Brain microvascular endothelial cell (primary cell): ENCODE measurements at regions not wholly inside any gene's neighbourhood (a gene's known extent, or its start where the extent isn't known, plus 50 kb on each side); places are given as distances from the start of the nearest gene placed in this dataset.
A peak's percentile ranks its signal among the peaks of the same experiment; 100 is the strongest.

Source experiments
- DNase-seq: peaks from one replicate; pipeline ENCODE4 v3.0.0-alpha.2; 2020
- H3K27ac ChIP-seq: fragments of 250-450 bp; sonication (Bioruptor Pico); 2 replicates; pipeline ENCODE4 v1.5.1; 2020; ENCODE audit warnings: mild to moderate bottlenecking, moderate library complexity
- H3K27me3 ChIP-seq: fragments of 250-450 bp; sonication (Bioruptor Pico); replicated peaks from 2 replicates; pipeline ENCODE4 v1.5.1; 2020; ENCODE audit warnings: mild to moderate bottlenecking
- H3K36me3 ChIP-seq: fragments of 250-450 bp; sonication (Bioruptor Pico); replicated peaks from 2 replicates; pipeline ENCODE4 v1.5.1; 2020; ENCODE audit warnings: mild to moderate bottlenecking
- H3K4me3 ChIP-seq: 2 replicates; pipeline ENCODE4 v1.5.1; 2011; ENCODE audit warnings: low read depth, mild to moderate bottlenecking, control low read depth, low read length, moderate library complexity
- in situ Hi-C: cut with HindIII; loops from 2 replicates; pipeline ENCODE4 v1.10.0; 2017; ENCODE audit warnings: low sequenced_read_pairs, low pct_ligation_motif_present
- TF ChIP-seq, protein P1 (sequence below): IDR thresholded peaks from 2 replicates; pipeline ENCODE4 v1.5.1; 2011; ENCODE audit warnings: low read depth, mild to moderate bottlenecking, moderate library complexity, low read length, control low read depth, inconsistent platforms; ENCODE audit errors: missing control alignments

DNA sequence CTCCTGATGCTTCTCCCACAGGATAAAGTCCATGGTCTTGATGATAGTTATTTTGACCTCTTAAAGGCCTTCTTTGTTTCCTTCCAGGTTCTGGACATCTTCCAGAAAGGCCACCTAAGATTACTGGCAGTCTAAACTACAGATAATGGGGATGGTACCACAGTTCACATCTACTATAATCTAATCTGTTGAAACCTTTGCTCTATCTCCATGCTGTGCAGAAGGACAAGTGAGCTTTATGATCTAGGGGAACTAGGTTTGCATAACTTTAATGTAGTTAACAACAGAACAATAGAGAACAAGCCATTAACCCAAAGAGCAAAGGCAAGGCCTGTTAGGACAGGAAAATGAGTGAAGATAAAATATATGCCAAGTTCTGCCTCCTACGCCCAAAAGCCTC is 103.9 kb upstream of the KLHL13 start:
- Histone ChIP-seq H3K36me3 (no peaks in the 10 kb centered on the region), H3K27ac (no peak overlapping the region), H3K4me3 (no peak overlapping the region), H3K27me3 (no peaks in the 10 kb centered on the region)
- no peak for DNase-seq
- in situ Hi-C loops = no loop called here
- TF ChIP-seq, protein P1, sequence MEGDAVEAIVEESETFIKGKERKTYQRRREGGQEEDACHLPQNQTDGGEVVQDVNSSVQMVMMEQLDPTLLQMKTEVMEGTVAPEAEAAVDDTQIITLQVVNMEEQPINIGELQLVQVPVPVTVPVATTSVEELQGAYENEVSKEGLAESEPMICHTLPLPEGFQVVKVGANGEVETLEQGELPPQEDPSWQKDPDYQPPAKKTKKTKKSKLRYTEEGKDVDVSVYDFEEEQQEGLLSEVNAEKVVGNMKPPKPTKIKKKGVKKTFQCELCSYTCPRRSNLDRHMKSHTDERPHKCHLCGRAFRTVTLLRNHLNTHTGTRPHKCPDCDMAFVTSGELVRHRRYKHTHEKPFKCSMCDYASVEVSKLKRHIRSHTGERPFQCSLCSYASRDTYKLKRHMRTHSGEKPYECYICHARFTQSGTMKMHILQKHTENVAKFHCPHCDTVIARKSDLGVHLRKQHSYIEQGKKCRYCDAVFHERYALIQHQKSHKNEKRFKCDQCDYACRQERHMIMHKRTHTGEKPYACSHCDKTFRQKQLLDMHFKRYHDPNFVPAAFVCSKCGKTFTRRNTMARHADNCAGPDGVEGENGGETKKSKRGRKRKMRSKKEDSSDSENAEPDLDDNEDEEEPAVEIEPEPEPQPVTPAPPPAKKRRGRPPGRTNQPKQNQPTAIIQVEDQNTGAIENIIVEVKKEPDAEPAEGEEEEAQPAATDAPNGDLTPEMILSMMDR = no peak

DNA sequence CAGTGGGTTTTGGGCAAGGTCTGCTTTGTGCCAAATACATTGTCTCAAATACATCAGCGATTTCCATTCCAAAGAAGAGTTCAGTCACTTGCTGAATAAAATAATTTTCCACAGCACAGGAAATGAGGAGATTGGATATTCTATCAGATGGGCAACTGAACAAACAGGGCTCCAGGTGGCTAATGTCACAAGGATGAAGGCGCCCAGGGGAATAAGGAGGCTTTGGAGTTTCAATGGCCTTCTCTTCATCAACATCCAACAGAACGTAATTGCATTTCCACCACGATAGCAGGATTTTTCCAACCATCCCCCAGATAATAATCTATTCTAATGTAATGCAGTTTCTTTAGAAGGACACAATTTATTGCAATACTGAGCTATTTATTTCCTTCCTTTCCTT is 104.7 kb upstream of the KLHL13 start:
- in situ Hi-C loops = no loop called here
- no peak for DNase-seq
- no peaks in the 10 kb centered on the region for H3K27me3 ChIP-seq
- TF ChIP-seq, protein P1 = no peak
- H3K27ac ChIP-seq = no peak overlapping the region
- H3K4me3 ChIP-seq = no peak overlapping the region
- H3K36me3 ChIP-seq = no peaks in the 10 kb centered on the region

DNA sequence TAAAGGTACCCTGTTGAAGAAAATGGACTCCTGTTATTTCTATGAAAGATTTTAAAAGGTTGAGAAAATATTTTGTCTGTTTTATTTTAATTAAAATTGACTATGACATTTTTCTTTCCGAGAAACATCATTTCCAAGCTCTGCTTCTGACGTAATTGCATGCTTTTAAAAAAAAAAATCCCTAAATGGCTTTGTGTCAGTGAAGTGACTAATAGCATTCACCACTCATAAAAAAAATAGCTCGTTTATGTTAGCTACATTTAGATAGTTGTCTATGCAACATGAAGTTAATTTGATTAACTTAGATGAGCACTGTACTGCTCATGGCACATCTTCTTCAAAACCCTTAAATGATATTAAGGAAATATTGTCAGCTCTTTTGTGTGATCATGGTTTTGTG is 105.1 kb upstream of the KLHL13 start:
- in situ Hi-C loops = no loop called here
- no peaks in the 10 kb centered on the region for H3K36me3 ChIP-seq
- no peak overlapping the region for H3K4me3 ChIP-seq
- no peaks in the 10 kb centered on the region for H3K27me3 ChIP-seq
- TF ChIP-seq, protein P1 = no peak
- no peak overlapping the region for H3K27ac ChIP-seq
- DNase-seq = no peak

DNA sequence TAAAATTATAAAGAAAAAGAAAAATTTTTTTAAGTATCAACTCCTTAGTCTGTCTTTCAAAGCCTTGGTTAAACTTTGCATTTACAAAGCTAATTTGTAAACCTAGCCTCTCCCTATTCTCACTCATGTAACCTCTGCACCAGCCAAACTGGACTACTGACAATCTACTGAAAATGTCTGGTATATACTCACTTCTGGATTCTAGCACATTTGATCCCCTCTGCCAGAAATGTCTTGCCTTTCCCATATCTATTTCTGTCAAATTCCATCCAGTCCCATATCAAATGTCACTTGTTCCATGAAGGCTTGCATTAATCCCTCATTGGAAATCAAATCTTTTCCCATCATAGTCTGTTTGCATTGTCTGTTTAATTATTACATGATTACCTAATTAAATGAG is 105.8 kb upstream of the KLHL13 start:
- no peaks in the 10 kb centered on the region for H3K27me3 ChIP-seq
- no peak for DNase-seq
- in situ Hi-C loops = no loop called here
- no peak overlapping the region for H3K27ac ChIP-seq
- no peak overlapping the region for H3K4me3 ChIP-seq
- TF ChIP-seq, protein P1 = no peak
- H3K36me3 ChIP-seq = no peaks in the 10 kb centered on the region

DNA sequence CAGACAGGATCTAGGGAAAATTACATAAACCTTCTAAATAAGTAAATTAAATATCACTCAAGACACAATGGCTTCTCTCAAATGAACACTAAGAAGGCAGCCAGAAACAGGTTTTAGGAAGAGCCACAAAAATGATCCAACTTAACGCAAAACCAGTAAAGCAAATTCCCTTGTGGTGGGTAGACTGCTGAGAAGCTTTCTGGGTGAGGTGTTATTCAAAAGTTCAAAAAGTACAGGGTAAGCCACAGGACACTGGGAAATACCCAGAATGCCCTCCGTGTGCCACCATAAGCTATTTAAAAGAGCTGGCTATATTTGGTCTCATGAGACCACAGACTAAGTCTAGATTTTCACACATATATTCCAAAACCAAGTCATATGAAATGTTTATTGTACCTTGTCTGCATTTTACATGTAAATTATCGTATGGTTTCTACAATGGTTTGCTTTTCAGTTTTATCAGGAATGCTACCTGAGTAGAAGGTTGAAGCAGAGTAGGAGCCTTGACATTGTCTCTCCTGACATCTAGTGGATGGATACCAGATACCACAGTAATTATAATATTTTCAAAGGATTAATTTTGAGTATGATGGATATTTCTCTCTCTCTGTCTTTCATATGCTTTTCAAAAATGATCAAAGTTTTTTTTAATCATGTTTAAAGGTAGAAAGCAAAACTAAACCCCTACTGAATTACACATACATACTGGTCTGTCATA is 109.3 kb upstream of the KLHL13 start:
- Histone ChIP-seq H3K4me3 (no peak overlapping the region), H3K27me3 (no peaks in the 10 kb centered on the region), H3K27ac (peak overlapping the region; percentile 33), H3K36me3 (no peaks in the 10 kb centered on the region)
- DNase-seq = peak; percentile 4
- TF ChIP-seq, protein P1 = peak; percentile 41
- in situ Hi-C loops = no loop called here

DNA sequence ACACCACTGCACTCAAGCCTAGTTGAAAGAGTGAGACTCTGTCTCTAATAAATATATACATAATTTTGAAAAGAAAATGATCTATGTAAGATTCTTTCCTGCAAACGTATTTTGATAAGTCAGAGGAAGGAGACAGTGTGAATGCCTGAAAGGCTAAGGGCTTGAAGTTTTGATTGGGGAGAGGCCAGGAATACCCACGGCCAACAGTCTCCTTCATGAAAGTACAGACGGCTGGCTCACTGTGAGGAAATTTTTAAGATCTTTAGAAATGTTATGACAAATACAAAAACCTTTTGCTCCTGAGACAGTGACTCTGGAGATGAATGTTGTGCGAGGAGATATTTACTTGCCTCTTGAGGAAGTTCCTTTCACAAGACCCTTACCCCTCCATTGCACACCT is 111.4 kb upstream of the KLHL13 start:
- Histone ChIP-seq H3K36me3 (no peaks in the 10 kb centered on the region), H3K4me3 (no peak overlapping the region), H3K27me3 (no peaks in the 10 kb centered on the region), H3K27ac (peak overlapping the region; percentile 38)
- TF ChIP-seq, protein P1 = no peak
- peak; percentile 34 for DNase-seq
- in situ Hi-C loops = no loop called here
